WTC11 (cell line): ENCODE measurements at regions not wholly inside any gene's neighbourhood (a gene's known extent, or its start where the extent isn't known, plus 50 kb on each side); places are given as distances from the start of the nearest gene placed in this dataset.

Source experiments
- ATAC-seq: fragments of 200-7000 bp; cut with Tn5 transposase; 2 replicates; pipeline ENCODE4 v1.10.0; 2021; ENCODE audit warnings: mild to moderate bottlenecking, moderate library complexity
- CTCF ChIA-PET: fragments of 300-600 bp; sonication (Branson Sonifier 250); formaldehyde crosslinking; loops from one replicate; lab custom pipeline; 2021; ENCODE audit warnings: antibody characterized with exemption; lab: Charles Lee
- POLR2A ChIA-PET: fragments of 350-600 bp; sonication (Branson Sonifier 250); formaldehyde crosslinking; loops from one replicate; lab custom pipeline; 2021; ENCODE audit warnings: antibody characterized with exemption; lab: Charles Lee
- DNase-seq: peaks from one replicate; pipeline ENCODE4 v3.0.0; 2021; ENCODE audit warnings: low spot score
- H3K27ac Mint-ChIP-seq: 2 replicates; pipeline ENCODE4 v1.8.0; 2021; ENCODE audit warnings: mixed read lengths
- H3K27me3 Mint-ChIP-seq: 2 replicates; pipeline ENCODE4 v1.8.0; 2021; ENCODE audit warnings: low read depth, mild to moderate bottlenecking, moderate library complexity, mixed read lengths
- H3K36me3 Mint-ChIP-seq: 2 replicates; pipeline ENCODE4 v1.8.0; 2021; ENCODE audit warnings: mixed read lengths
- H3K4me1 Mint-ChIP-seq: 2 replicates; pipeline ENCODE4 v1.8.0; 2022; ENCODE audit warnings: mixed read lengths
- H3K4me3 Mint-ChIP-seq: 2 replicates; pipeline ENCODE4 v1.8.0; 2021; ENCODE audit warnings: mild to moderate bottlenecking, moderate library complexity, mixed read lengths
- H3K9me3 Mint-ChIP-seq: 2 replicates; pipeline ENCODE4 v1.8.0; 2021; ENCODE audit warnings: mixed read lengths
- AR ChIP-seq: fragments of 250-450 bp; sonication (Bioruptor Pico); IDR thresholded peaks from 2 replicates; pipeline ENCODE4 v1.9.0; 2021; ENCODE audit warnings: mild to moderate bottlenecking
- ATF3 ChIP-seq: sonication (generic); formaldehyde crosslinking; conservative IDR thresholded peaks from 2 replicates; pipeline ENCODE4 v1.8.1; 2022; ENCODE audit warnings: mild to moderate bottlenecking, missing genetic modification reagents
- E2F5 ChIP-seq: sonication (generic); formaldehyde crosslinking; IDR thresholded peaks from 2 replicates; pipeline ENCODE4 v1.8.1; 2022; ENCODE audit warnings: mild to moderate bottlenecking, moderate library complexity, missing genetic modification reagents
- EMX1 ChIP-seq: fragments of 250-450 bp; sonication (Bioruptor Pico); IDR thresholded peaks from 2 replicates; pipeline ENCODE4 v1.8.0; 2021; ENCODE audit warnings: mild to moderate bottlenecking
- FOXP1 ChIP-seq: sonication (generic); formaldehyde crosslinking; IDR thresholded peaks from 2 replicates; pipeline ENCODE4 v1.8.0; 2022; ENCODE audit warnings: missing genetic modification reagents, mild to moderate bottlenecking, moderate library complexity, borderline replicate concordance
- GRHL2 ChIP-seq: fragments of 250-450 bp; sonication (Bioruptor Pico); IDR thresholded peaks from 2 replicates; pipeline ENCODE4 v1.8.0; 2022; ENCODE audit warnings: mild to moderate bottlenecking, moderate library complexity; ENCODE audit not compliant: insufficient replicate concordance, severe bottlenecking
- KAT7 ChIP-seq: sonication (generic); formaldehyde crosslinking; IDR thresholded peaks from 2 replicates; pipeline ENCODE4 v1.8.1; 2023; ENCODE audit warnings: missing genetic modification reagents, mild to moderate bottlenecking, borderline replicate concordance
- NR1H2 ChIP-seq: sonication (generic); formaldehyde crosslinking; IDR thresholded peaks from 2 replicates; pipeline ENCODE4 v1.9.0; 2021; ENCODE audit warnings: mild to moderate bottlenecking, moderate library complexity, missing genetic modification reagents
- NR2C2 ChIP-seq: sonication (generic); formaldehyde crosslinking; IDR thresholded peaks from 2 replicates; pipeline ENCODE4 v1.8.0; 2022; ENCODE audit warnings: mild to moderate bottlenecking, missing genetic modification reagents
- OVOL2 ChIP-seq: fragments of 250-450 bp; sonication (Bioruptor Pico); IDR thresholded peaks from 2 replicates; pipeline ENCODE4 v1.9.0; 2021; ENCODE audit warnings: mild to moderate bottlenecking, borderline replicate concordance
- SMAD3 ChIP-seq: sonication (generic); formaldehyde crosslinking; IDR thresholded peaks from 2 replicates; pipeline ENCODE4 v1.8.0; 2022; ENCODE audit warnings: missing genetic modification reagents, mild to moderate bottlenecking, borderline replicate concordance
- SMAD4 ChIP-seq: sonication (generic); formaldehyde crosslinking; IDR thresholded peaks from 2 replicates; pipeline ENCODE4 v1.8.0; 2022; ENCODE audit warnings: mild to moderate bottlenecking, missing genetic modification reagents
- SOX15 ChIP-seq: fragments of 250-450 bp; sonication (Bioruptor Pico); IDR thresholded peaks from 2 replicates; pipeline ENCODE4 v1.9.0; 2021; ENCODE audit warnings: mild to moderate bottlenecking
- TCF7 ChIP-seq: sonication (generic); formaldehyde crosslinking; IDR thresholded peaks from 2 replicates; pipeline ENCODE4 v1.8.0; 2022; ENCODE audit warnings: mild to moderate bottlenecking, low read depth, missing genetic modification reagents, moderate library complexity
- USF2 ChIP-seq: sonication (generic); formaldehyde crosslinking; IDR thresholded peaks from 2 replicates; pipeline ENCODE4 v1.8.1; 2023; ENCODE audit warnings: mild to moderate bottlenecking, missing genetic modification reagents, moderate library complexity
- ZBTB21 ChIP-seq: sonication (generic); formaldehyde crosslinking; IDR thresholded peaks from 2 replicates; pipeline ENCODE4 v1.8.1; 2023; ENCODE audit warnings: mild to moderate bottlenecking, missing genetic modification reagents, borderline replicate concordance
- ZNF232 ChIP-seq: sonication (generic); formaldehyde crosslinking; IDR thresholded peaks from 2 replicates; pipeline ENCODE4 v1.8.0; 2022; ENCODE audit warnings: mild to moderate bottlenecking, missing genetic modification reagents
- ZNF281 ChIP-seq: sonication (generic); formaldehyde crosslinking; IDR thresholded peaks from 2 replicates; pipeline ENCODE4 v1.8.0; 2023; ENCODE audit warnings: mild to moderate bottlenecking, missing genetic modification reagents
- ZNF317 ChIP-seq: sonication (generic); formaldehyde crosslinking; IDR thresholded peaks from 2 replicates; pipeline ENCODE4 v1.8.1; 2023; ENCODE audit warnings: low read depth, mild to moderate bottlenecking, moderate library complexity, missing genetic modification reagents, borderline replicate concordance
- ZNF396 ChIP-seq: fragments of 250-450 bp; sonication (Bioruptor Pico); IDR thresholded peaks from 2 replicates; pipeline ENCODE4 v1.8.0; 2021; ENCODE audit warnings: mild to moderate bottlenecking, moderate library complexity, borderline replicate concordance
- ZNF416 ChIP-seq: fragments of 250-450 bp; sonication (Bioruptor Pico); IDR thresholded peaks from 2 replicates; pipeline ENCODE4 v1.9.0; 2021; ENCODE audit warnings: mild to moderate bottlenecking, inconsistent platforms
- ZNF425 ChIP-seq: fragments of 250-450 bp; sonication (Bioruptor Pico); conservative IDR thresholded peaks from 2 replicates; pipeline ENCODE4 v1.9.0; 2021; ENCODE audit warnings: mild to moderate bottlenecking

- Mint-ChIP-seq H3K27me3 (no peaks in the 10 kb centered on the region), H3K9me3 (no peaks in the 10 kb centered on the region), H3K4me3 (no peak overlapping the region), H3K36me3 (no peaks in the 10 kb centered on the region), H3K27ac (no peak overlapping the region), H3K4me1 (no peaks in the 10 kb centered on the region)
- ChIA-PET CTCF (no interaction called here), POLR2A (no interaction called here)
- no peak for ATAC-seq
- TF ChIP-seq EMX1 (CRISPR knock-in tag): no peak
- TF ChIP-seq USF2 (CRISPR knock-in tag): no peak
- TF ChIP-seq AR (CRISPR knock-in tag): no peak
- no peak for TF ChIP-seq NR2C2 (CRISPR knock-in tag)
- TF ChIP-seq SMAD4 (CRISPR knock-in tag): no peak
- no peak for TF ChIP-seq GRHL2 (CRISPR knock-in tag)
- TF ChIP-seq SOX15 (CRISPR knock-in tag): no peak
- TF ChIP-seq ATF3: no peak
- TF ChIP-seq ZNF425 (CRISPR knock-in tag): no peak
- TF ChIP-seq FOXP1 (CRISPR knock-in tag): no peak
- no peak for TF ChIP-seq ZNF281
- TF ChIP-seq OVOL2 (CRISPR knock-in tag): no peak
- no peak for DNase-seq
These were observed 83.5 kb downstream of the HMX1 start for GRCh38 chr4:8788174-8788573.

- DNase-seq: no peak
- no peak overlapping the region for H3K27ac Mint-ChIP-seq
- no peak overlapping the region for H3K4me3 Mint-ChIP-seq
- H3K36me3 Mint-ChIP-seq: no peaks in the 10 kb centered on the region
- H3K4me1 Mint-ChIP-seq: no peaks in the 10 kb centered on the region
- no peaks in the 10 kb centered on the region for H3K9me3 Mint-ChIP-seq
- ChIA-PET POLR2A (no interaction called here), CTCF (interaction anchor here (1.6 kb wide), 1 partner anchor 98 kb away, joined by 5 read pairs; no protein-coding TSS in a partner anchor)
- no peaks in the 10 kb centered on the region for H3K27me3 Mint-ChIP-seq
- ATAC-seq: no peak
- TF ChIP-seq EMX1 (CRISPR knock-in tag) (no peak), TCF7 (CRISPR knock-in tag) (no peak), E2F5 (CRISPR knock-in tag) (no peak), FOXP1 (CRISPR knock-in tag) (no peak), SMAD4 (CRISPR knock-in tag) (no peak), ZNF396 (CRISPR knock-in tag) (no peak), ZNF416 (CRISPR knock-in tag) (no peak), ZBTB21 (CRISPR knock-in tag) (no peak), ZNF425 (CRISPR knock-in tag) (no peak), KAT7 (no peak), USF2 (CRISPR knock-in tag) (no peak), NR1H2 (no peak), SMAD3 (CRISPR knock-in tag) (no peak), ZNF317 (CRISPR knock-in tag) (no peak), ZNF232 (CRISPR knock-in tag) (no peak)
These were observed 85.5 kb downstream of the HMX1 start for GRCh38 chr4:8786166-8786565.
